Tibial nerve (tissue), 4 donors: ENCODE measurements at regions not wholly inside any gene's neighbourhood (a gene's known extent, or its start where the extent isn't known, plus 50 kb on each side); places are given as distances from the start of the nearest gene placed in this dataset.

ENCODE experiments used
- EP300 ChIP-seq, 2 donors: sonication (generic); formaldehyde crosslinking; IDR thresholded peaks; one replicate each; pipeline ENCODE4 v1.6.1; 2017; ENCODE audit warnings: antibody characterized with exemption in 2 of 2, mild to moderate bottlenecking in 1 of 2
- POLR2A ChIP-seq, 2 donors: fragments of 450-650 bp; IDR thresholded peaks; one replicate each; pipeline ENCODE4 v1.6.1; 2017; ENCODE audit warnings: antibody characterized with exemption in 2 of 2, mild to moderate bottlenecking in 2 of 2, moderate library complexity in 2 of 2
- TF ChIP-seq, protein P1 (sequence below), 5 experiments: fragments of 200-600 bp in 3 of 5; fragments of 450-650 bp in 2 of 5; sonication (generic) in 3 of 5; IDR thresholded peaks; one replicate each; pipeline ENCODE4 v1.5.1; 2016 to 2019; ENCODE audit warnings: antibody characterized with exemption in 5 of 5, mild to moderate bottlenecking in 3 of 5, moderate library complexity in 2 of 5

DNA sequence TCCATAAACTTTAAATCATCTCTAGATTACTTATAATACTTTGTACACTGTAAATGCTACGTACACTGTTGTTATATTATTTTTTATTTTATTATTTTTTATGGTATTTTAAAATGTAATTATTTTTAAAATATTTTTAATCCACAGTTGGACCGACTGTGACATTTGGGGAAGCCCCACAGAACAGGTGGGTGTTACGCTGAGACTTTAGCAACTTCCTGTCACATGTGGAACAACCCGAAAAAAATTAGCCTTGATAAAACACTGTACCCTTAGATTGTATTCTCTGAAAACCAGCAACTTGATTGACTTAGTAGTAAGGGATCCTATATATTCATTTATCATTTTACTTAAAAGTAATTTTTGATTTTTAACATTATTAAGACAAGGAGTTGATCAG is 1755.7 kb upstream of the SEL1L start:
- TF ChIP-seq, protein P1, sequence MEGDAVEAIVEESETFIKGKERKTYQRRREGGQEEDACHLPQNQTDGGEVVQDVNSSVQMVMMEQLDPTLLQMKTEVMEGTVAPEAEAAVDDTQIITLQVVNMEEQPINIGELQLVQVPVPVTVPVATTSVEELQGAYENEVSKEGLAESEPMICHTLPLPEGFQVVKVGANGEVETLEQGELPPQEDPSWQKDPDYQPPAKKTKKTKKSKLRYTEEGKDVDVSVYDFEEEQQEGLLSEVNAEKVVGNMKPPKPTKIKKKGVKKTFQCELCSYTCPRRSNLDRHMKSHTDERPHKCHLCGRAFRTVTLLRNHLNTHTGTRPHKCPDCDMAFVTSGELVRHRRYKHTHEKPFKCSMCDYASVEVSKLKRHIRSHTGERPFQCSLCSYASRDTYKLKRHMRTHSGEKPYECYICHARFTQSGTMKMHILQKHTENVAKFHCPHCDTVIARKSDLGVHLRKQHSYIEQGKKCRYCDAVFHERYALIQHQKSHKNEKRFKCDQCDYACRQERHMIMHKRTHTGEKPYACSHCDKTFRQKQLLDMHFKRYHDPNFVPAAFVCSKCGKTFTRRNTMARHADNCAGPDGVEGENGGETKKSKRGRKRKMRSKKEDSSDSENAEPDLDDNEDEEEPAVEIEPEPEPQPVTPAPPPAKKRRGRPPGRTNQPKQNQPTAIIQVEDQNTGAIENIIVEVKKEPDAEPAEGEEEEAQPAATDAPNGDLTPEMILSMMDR (IDR thresholded peaks at IDR 0.05), result no peak
- no peak for TF ChIP-seq POLR2A (IDR thresholded peaks at IDR 0.05)
- TF ChIP-seq EP300 (IDR thresholded peaks at IDR 0.05), result no peak
